Activated T-cell treated with anti-CD3 and anti-CD28 coated beads for 48 hours (primary cell): ENCODE measurements at regions not wholly inside any gene's neighbourhood (a gene's known extent, or its start where the extent isn't known, plus 50 kb on each side); places are given as distances from the start of the nearest gene placed in this dataset.

ENCODE experiments used
- DNase-seq: peaks from one replicate; pipeline ENCODE4 v3.0.0-alpha.2; 2020; ENCODE audit warnings: low read depth

DNA sequence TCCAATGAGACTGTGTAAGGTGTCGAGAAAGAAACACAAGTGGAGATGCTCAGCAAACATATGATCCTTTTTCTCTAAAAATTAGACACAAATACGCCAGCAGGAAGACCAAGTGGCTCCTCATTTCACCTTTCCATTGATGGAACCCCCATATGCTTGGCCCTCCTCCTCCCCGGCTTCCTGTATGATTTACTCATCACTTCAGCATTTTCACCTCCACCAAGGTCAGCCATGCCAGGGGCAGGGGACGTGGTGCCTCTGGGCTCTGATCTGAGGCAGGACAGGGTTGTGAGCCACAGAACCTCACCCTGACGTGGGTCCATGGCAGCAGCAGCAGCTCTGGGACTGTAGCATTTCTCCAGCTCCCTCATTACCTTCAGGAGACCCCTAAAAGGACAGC lies 116.8 kb upstream of the PFKP start:
- DNase-seq: no peak

DNA sequence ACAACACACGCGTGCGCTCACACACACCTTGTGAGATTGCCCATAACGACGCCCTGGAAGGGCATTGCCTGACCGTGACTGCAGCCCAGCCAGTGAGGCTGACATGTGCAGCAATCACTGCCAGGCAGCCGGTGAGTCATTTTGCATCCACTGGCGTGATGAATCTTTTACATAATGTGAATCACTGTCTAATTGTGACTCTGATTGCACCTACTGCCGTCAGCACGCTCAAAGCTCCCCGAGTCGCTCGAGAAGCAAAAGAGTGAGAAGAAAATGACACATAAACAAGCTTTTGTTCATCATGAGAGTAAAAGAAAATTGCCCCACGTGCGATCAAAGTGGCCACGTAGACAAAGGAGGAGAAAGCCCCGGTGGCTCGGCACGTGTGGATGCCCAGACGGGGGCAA lies 117.4 kb upstream of the PFKP start:
- DNase-seq: peak; percentile 54

DNA sequence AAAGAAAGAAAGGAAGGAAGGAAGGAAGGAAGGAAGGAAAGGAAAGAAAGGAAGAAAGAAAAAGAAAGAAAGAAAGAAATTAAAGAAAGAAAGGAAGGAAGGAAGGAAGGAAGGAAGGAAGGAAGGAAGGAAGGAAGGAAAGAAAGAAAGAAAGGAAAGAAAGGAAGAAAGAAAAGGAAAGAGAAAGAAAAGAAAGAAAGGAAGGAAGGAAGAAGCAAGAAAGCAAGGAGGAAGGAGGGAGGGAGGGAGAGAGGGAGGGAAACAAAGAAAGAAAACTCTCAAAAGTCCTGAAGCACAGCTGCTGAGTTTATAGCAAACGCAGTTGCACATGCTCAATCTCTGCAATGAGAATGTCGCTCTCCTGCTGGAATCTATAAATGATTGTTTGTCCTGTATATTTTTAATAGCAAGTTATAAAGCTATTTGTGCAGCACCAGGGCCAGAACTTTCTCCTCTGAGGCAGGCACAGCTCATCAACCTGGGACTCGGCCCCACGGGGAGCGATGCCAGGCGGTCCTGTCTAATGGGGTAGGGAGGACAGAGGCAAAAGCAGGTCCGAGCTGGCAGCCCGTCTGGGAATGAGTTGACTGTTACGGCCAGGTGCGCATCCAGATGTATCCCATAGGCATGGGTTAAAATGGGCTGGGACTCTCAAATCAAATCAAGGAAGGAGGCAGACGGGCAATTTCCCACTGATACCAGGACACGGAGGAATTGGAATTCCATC lies 118.0 kb upstream of the PFKP start:
- no peak for DNase-seq

DNA sequence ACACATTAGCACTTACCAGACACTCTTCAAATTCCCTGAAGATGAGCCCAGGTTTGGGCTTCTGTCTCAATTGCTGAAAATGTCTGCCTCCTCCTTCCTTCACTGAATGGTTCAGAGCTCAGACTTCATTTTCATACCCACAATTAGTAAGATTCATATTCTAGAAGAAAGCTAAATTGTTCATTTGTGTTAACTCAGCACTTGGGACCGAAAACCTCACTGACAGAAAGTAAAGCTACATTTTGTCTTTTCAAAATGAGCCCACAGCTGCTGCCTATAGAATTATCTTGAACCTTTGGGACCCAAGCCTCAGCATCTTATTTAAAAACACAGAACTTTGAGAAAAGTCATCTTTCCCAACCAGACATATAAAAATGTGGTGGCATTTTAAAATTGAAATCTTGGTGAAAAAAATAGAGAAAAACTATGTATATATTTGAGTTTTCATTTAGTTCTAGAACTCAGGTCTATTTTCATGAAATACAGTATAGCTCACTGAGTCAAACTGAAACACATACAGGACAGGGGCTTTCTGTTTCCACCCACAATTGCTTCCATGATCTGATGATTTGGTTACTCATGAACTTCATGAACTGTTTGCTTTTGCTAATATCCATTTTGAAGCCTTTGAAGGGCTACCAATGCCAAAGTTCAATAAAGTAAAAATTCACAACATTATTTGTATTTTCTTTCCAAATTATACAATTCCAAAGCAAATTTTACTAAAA lies 119.1 kb upstream of the PFKP start:
- DNase-seq: no peak

DNA sequence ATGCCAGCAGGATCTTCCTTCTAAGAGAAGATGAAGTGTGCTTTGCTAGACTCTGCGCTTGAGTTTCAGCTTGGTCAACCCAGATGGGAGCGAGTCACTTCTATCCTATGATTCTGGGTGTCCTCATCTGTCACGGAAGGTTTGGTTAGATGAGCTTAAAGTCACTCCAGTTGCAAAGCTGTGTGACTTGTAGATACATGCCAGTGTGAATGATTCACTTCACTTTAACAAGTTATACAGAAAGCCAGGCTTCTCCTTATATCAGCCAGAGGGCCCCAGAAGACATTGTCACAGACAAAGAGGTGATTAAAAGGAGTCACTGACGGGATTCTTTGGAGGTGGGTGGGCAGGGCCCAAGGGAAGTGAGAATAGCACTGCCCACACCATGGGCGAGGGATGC lies 122.6 kb upstream of the PFKP start:
- no peak for DNase-seq

DNA sequence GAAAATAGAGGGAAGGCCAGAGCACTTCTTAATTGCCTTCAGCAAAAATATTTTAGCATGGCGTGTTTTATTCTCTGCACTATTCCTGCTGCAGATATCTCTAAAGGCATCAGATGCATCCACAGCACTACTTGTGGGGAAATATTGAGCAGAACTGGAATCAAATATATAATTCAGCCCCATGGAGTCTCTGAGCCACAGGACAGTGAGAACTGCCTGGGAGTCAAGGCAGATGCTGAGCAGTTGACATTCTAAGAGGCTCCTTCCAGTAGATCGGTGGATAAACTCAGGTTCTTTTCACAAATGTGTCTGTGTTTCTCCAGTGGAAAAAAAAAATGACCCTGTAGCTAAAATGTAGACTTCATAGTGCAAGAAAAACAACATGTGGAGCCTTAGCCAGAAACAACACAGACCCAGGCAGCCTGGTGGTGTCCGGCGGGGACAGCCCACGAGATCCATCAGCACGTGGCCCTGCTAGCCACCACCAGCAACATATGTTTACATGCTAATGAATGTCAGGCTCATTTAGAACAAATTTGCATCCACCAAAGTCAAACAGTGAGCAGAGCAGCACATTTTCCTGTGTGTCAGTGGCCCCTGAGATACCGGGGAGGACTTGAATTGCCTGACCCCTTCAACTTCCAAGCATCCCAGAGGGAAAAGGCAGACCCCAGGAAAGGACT lies 123.3 kb upstream of the PFKP start:
- DNase-seq: no peak

DNA sequence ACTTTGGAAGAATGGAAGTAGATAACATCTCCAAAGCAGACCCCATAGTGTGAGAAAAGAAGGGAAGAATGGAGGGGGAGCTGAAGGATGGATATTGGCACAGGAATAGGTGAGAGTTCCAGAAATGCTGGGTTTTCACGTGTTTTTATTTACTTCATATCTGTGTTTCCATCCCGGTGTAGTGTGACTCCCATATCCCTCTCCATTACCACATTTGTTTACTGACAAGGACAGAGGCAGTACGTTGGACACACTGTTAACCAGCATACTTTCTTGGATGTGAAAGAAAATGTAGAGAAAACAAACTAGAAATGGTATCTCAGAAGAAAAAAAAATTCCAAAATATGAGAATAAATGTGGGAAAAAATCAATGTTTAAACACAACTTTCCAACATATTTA lies 124.4 kb upstream of the PFKP start:
- no peak for DNase-seq

DNA sequence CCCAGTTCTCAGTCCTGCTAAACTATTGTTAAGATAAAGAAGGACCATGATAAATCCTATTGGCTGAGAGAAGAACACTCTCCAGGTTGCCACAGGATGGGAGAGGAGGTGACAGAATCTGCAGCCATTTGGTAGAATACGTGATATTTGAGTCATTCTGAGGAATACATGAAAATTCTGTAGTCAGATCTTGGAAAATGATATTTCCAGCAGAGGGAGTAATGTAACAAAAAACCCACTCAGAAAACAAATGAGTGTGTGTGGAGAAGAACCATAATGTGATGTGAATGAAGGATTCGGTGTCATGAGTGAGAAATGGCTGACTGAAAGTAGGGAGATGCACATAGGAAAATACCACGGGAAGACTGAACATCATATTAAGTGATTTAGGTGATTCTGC lies 128.5 kb upstream of the PFKP start:
- DNase-seq: no peak

DNA sequence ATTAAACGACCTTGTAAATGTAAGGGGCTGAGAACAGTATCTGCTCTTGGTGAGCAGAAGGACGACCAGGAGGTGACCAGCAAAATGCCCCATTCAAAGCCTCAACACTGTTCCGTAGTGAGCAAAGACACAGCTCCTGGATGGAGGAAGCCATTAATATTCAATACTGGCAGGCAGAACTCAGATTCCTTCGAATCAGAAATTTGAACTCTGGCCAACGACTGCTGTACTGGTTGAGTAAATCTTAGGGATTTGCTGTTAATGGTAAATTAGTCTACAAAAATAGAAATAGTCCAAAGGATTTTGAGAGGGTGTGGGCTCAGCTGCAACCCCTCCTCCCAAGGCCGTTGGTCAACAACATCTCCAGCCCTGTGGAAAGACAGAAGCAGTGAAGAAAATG lies 130.5 kb upstream of the PFKP start:
- DNase-seq: no peak

DNA sequence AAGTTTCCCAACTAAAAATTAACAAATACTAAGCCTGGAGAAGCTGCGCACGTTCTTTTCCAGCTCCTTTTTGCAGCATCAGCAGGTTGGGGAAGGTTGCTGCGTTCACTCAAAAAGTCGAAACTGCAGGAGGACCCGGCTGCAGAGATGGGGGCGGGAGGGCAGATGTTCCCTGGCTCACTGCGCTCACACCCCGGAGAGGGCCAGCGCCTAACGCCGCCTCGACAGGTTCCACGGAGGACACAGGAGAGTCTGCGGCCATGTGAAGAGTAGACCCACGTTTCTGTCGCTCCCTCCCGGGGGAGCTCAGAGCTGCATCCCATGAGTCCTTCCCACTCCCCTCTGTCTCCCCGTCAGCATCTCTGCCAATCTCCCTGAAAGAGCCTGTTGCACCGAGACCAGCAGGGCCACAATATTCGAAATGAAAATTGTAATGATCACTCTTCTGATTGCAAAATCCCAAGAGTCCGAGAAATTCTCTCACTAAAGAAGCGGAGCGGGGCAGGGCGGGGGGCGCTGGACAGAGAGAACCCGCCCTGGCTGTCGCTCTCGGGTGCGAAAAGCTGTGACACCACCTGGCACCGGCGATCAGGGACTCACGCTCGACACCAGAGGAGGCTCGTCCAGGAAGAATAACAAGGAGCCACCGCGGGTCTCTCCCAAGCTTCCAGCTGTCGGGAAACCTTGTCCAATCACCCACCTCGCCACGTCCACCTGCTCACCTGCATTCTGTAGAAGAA lies 131.5 kb upstream of the PFKP start:
- no peak for DNase-seq

DNA sequence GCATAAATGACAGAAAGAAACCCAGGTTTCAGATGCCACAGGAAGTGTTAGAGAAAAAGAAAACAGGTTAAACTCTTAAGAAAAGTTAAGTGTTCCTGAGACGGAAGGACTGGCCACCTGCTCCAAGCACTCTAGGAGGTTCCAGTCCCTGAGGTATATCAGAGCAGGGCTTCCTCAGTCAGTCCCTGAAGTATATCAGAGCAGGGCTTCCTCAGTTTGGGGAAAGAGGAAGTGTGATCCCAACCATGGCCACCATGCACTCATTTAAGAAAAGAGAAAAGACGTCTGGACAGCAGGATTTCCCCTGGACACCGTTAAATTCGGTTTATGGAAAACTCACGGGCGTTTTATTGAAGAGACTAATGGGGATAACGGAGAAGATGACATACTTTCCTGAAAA lies 133.4 kb upstream of the PFKP start:
- no peak for DNase-seq

DNA sequence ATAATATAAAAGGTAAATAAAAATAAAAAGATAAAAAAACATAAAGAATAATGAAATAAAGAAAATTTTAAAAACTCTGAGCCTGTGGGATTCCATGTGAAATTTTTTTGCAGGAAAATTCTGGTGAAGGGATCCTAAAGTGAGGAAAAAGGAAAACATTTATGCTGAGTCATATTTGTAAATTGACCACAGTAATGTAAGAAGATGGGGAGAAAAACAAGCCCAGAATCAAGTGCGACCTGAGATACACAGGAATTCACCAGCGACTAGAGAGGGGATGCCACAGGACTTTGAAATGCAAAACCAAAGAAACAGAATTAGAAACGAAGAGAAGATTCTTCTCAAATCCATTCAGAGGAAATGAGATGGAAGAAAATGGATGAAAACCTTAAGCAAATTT lies 133.8 kb upstream of the PFKP start:
- no peak for DNase-seq

DNA sequence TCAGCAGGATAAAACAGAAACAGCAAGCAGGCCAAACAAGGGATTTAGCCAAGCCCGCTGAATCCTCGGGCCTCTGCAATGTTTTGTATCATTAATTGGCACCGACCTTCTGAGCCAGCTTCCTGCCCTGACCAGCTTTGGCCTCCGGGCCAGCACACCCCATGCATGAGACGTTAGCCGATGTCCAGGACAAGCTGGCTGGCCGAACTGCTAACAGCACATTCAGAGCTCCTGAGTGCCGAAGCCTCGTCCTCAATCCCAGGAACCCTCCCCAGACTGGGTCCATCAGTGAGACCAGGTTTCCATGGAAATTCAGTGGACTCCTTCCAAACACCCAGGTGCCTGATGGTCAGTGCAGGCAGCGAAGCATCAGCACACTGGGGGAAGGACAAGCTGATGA lies 134.3 kb upstream of the PFKP start:
- DNase-seq: no peak

DNA sequence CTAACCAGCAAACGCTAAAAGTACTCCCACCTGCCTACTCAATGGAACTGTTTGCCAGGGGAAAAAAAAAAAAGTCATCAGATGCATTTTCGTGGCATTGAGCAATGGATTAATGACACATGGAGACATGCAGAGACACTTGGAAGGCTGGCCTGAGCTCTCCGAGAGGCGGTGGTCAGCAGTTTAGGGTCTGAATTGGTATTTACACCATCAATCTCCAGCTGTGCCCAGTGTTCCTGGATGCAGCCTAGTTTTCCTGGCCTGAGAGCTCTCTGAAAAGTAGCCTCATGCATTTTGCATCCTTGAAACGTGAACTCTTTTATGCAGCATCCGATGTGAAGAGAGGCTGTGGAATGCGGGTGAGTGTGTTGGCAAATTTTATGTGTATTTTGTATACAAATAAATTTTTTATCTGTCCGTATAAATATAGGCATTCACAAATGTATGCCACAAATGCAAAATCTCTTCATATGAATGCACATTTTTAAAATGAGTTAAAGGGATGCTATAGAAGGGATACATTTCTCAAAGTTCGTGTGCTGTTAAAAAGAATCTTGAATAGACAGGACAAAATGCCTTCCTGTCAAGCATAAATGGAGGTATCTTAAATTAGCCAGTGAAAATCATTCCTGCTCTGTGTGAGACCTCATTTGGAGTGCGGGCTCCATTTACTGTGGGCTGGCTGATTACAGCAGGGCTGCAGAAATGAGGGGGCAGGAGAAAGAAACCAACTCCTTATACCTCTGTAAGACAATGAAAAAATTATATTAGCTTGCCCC lies 137.7 kb upstream of the PFKP start:
- no peak for DNase-seq

DNA sequence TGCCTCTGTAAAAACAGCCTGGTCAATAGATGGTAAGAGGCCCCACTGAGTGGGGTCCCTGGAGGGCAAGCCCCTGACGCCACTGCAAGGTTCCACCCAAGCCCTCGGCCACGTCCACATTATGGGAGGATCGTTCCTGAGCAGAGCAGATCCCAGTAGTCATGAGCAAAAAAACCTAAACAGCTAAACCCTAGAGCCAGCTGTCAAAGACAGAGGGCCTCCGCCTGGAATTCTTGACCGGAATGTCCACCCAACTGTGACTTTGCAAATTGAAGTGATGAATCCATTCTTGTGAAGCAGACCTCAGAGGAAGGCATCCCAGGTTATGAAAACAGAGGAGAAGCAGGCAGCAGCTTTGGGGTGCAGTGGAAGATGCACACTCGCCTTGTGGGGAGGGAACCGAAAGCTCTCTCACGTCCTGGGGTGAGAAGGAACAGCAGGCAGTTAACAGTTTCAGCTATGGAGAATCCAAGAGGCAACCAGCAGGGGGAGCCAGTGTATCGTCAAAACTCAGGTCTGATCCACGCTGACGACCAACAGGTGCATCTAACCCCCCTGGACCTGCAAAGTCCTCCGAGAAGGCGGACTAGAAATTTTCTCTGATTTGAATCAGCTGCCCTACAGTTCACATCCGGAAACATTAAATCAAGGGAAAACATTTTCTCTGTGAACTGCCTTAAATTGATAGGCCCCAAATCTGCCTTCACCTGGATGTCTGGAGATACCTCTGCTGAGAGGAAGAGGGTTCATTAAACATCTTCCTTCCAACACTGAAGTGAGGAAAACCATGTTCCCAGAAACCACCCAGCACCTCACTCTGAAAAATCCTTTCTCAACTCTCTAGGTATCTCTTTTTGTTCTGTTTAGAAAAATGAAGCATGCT lies 139.1 kb upstream of the PFKP start:
- peak; percentile 60 for DNase-seq

DNA sequence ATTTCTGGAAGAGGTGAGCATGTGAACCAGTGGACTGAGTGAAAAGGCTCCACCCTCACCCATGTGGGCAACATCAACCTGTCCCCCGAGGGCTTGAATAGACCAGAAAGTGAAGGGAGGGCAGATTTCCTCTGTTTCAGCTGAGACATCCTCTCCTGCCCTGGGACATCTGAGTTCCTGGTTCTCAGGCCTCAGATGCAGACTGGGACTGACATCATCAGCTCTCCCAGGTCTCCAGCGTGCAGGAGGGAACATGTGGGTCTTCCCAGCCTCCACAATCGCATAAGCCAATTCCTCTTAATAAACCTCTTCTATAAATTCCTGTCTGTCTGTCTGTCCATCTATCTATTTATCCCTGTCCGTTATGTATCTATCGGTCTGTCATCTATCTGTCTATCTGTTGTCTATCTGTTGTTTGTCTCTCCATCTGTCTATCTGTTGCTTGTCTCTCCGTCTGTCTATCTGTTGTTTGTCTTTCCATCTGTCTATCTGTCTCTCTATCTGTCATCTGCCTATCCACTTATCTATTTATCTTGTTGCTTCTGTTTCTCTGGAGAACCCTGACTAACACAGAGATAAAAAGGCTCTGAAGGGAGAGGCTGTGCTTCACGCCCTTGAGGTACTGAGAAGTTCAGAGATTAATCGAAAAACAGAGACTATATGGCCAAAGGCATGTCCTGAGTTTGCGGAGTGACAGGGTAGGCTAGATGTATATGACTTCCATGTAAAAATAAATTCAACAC lies 140.3 kb upstream of the PFKP start:
- DNase-seq: no peak

DNA sequence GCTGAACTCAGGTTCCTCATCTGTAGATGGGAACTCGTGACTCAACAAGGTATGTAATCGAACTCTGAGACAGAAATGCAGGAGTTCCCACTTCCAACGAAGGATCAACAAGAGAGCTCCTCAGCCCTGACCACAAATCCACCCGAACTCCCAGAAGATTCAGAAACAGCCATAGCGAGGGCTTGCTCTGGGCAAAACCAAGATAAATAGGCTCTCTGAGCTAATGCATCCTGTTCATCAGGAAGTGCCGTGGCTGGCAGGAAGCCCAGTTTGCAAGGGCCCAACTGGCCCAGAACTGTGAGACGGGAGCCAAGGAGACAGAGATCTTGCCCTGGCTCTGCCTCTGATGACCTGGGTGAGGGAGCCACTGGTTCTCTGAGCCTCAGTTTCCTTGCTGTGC lies 141.7 kb upstream of the PFKP start:
- DNase-seq: no peak

DNA sequence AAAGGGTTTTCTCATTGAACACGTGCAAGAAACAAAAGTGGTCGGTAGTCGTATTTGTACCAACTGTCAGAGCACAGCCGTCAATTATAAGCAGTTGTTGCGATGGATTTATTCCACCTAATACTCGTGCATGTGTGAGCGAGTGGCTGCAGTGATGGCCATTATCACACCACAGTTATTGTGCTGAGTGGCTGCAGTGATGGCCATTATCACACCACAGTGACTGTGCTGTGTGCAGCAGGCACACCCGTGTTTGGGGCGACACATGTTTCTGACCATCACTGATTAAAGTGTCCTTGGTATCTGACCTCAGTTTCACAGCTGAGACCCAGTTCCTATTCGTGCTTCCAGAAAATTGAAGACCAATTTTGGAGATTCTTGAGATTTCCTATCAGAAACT lies 142.9 kb upstream of the PFKP start:
- no peak for DNase-seq

DNA sequence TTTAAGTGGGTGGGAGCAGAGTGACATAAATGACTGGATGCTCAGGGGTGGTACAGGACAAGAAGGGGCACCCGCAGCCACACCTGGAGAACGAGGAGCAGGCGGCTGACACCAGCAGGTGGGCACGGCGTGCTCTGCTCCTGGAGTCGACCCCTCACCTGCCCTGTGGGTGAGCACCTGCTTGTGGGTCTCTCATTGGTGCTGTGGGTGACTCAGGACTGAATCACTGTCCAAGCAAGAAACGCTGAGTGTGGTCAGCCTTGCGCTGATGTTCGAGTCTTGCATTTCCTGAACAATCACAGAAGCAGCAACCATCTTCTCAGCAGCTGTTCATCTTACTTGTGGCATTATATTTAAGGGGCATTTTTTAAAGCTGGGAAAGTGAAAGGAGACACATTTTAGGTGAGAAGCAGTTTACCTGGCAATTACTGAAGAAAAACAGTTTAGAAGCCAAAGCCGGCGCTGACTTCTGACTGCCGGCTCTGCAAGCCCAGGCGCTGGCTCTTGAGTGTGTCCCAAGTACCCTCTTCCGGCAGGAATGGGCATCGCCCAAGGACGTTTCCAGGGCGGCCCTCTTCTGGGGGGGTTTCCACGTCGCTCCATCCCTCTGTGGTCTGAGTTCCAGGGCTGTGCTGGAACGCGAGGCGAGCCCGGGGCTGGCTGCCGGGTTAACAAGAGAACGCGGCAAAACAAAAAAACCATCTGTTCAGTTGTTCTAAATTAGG lies 145.2 kb upstream of the PFKP start:
- DNase-seq: no peak
